Muscle of arm (tissue), 1 donor: ENCODE measurements at regions not wholly inside any gene's neighbourhood (a gene's known extent, or its start where the extent isn't known, plus 50 kb on each side); places are given as distances from the start of the nearest gene placed in this dataset.

Experiments
- DNase-seq: peaks from one replicate; pipeline ENCODE4 v3.0.0-alpha.2; 2013

DNA sequence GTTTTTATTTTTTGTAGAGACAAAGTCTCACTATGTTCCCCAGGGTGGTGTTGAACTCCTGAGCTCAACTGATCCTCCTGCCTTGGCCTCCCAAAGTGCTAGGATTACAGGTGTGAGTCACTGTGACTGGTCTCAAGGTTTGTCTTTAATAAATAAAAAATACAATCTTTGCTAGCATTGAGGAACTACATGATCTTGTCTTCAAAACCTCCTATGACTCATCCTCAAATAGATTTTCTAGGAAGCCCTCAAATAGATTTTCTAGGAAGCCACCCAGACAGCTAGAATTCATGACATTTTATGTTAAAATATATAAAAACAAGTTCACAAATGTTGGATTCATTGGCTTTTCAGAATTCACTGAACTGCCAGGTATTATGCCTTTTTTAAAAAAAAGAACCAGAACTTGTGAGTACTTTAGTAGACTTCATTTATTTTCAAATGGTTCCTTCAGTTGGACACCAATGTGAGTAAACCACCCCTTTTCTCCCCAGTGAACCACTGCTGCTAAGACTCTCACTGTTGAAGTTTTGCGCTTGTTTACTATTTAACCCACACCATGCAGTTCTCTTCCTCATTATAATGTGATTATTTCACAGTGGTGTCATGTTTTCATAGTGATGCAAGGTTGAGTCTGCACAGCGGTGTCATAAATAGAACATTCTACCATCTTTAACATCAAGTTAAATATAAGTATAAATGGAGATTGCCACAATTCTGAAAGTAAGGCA is 303.9 kb downstream of the CASP12 start:
- no peak for DNase-seq

GRCh38 chr11:104588970-104589369 is 309.3 kb downstream of the CASP12 start:
- no peak for DNase-seq

DNA sequence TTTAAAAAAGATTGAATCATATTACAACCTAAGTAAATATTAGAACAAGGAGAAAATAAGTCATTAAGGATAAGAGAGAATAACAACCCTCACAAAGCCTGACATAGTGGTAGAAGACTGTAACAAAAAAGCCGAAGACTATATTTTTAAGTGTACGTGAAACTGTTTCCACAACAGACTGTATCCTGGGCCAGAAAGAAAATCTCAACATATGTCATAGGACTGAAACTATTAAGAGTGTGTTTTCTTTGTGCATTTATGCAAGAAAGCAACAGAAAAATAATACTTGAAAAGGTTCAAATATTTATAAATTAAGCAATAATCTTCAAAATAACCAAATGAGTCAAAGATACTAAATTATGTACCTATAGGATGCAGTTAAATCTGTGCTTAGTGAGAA is 309.8 kb downstream of the CASP12 start:
- no peak for DNase-seq

- no peak for DNase-seq
These were observed 313.4 kb downstream of the CASP12 start for GRCh38 chr11:104584823-104585222.

DNA sequence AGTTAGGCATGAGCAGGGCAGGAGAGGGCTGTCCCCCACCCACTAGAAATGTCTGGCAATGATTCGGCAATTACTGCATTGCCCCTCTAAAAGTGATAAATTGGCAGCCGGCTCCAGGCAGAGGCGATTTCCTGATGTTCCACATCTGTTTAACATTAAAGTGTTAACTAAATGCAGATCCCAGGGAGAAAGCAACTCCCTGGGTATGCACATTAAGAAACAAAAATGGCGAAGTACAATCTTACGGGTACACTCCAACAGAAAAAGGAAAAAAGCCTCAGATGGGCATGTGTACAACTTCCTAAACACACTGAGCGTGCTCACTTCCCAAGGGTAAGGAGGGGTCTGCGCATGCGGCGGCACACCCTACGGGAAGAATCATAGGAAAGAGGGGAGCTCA is 314.4 kb downstream of the CASP12 start:
- no peak for DNase-seq

DNA sequence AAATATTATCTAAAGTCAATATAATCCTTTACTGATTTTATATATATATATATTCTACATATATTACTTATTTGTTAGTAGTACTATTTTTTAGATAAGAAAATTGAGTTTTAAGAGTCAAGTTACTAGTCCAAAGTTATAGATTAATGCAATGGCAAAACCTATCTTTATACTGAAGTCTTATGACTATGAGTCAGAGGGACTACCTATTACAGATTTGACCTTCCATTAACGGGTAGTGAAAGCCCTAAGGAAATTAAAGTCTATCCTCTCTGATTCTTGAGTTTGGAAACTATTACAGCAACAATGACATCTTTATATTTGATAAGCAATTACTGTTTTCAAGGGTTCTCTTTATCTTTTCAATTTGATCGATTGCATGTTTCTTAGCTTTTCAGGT is 315.8 kb downstream of the CASP12 start:
- no peak for DNase-seq

DNA sequence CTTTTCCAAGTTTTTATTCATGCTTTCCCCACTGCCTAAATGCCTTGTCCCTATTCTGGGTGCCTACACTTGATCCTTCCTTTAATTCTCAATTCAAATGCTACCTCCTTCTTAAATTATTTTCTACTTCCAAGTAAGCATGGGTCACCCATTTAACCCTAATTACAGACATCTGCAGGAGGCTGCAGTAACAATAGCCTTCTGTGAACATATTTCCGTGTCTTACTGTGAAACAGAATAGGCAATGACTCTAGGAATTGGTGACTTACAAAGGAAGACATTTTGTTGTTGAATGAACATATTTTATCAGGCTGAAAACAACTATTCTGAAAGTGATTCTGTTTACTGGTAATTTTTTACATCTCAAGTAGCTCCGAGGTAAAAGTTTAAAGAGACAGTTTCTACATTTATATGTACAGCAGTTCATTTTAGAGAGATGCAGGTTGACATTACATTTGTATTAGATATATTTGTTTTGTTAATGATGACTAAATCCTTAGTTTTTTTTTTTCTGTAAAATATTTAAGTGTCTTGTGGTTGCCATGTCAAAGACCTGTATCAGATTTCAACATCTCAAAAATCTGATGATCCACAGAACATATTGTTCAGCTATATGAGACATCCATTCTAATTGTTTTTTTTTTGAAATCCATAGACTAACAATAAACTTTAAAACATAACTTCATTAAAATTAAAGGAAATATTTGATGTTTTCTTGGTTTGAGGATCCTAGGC is 316.8 kb downstream of the CASP12 start:
- no peak for DNase-seq

DNA sequence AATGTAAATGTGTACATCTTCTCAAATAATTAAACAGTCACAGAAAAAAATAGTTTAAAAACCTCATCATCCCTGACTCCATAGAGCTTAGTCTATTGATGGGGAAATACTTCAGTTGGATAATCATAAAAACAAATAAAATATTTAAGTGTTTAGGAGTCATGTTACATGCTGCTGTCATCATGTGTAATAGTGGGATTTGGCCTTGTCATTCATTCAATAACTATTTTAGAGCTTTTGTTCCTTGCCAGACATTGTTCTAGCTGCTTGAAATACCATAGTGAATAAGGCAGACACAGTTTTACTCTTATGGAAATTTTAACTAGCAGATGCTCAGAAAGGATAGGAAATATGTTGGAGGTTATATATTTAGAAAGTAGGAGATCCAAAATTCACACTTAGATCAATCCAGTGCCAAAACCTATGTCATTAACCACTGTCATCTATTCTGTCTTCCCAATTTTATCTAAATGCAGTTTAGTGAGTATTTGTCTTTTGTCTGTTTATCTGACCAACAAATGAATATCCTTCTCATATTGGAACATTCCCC is 324.7 kb downstream of the CASP12 start:
- DNase-seq: no peak

GRCh38 chr11:104572279-104572678 is 326.0 kb downstream of the CASP12 start:
- DNase-seq: no peak

GRCh38 chr11:104570078-104570701 is 328.1 kb downstream of the CASP12 start:
- no peak for DNase-seq

DNA sequence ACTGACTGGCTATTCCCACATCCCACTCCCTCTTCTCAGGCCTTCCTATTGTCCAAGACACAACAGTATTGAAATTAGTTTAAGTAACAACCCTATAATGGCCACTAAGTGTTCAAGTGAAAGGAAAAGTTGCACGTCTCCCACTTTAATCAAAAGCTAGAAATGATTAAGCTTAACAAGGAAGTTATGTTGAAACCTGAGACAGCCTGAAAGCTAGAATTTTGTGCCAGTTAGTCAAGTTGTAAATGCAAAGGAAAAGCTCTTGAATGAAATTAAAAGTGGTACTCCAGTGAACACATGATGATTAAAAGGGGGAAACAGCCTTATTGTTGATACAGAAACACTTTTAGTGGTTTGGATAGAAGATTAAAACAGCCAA is 332.7 kb downstream of the CASP12 start:
- DNase-seq: no peak

DNA sequence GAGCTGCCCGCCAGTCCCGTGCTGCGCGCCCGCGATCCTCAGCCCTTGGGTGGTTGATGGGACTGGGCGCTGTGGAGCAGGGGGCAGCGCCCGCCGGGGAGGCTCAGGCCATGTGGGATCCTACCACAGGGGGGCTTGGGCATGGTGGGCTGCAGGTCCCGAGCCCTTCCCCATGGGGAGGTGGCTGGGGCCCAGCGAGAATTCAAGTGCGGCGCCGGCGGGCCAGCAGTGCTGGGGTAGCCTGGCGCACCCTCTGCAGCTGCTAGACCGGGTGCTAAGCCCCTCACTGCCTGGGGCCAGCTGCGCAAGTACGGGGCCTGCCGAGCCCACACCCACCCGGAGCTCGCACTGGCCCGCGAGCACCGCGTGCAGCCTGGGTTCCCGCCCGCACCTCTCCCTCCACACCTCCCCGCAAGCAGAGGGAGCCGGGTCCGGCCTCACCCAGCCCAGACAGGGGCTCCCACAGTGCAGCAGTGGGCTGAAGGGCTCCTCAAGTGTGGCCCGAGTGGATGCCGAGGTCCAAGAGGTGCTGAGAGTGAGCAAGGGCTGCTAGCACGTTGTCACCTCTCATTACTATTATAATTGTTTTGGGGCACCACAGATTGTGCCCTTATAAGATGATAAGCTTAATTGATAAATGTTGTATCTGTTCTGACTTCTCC is 333.2 kb downstream of the CASP12 start:
- DNase-seq: no peak

GRCh38 chr11:104556606-104557301 is 341.5 kb downstream of the CASP12 start:
- DNase-seq: no peak

- no peak for DNase-seq
These were observed 349.2 kb downstream of the CASP12 start for GRCh38 chr11:104549019-104549418.

- no peak for DNase-seq
These were observed 350.1 kb downstream of the CASP12 start for GRCh38 chr11:104547996-104548661.

- no peak for DNase-seq
These were observed 351.8 kb downstream of the CASP12 start for GRCh38 chr11:104546501-104546900.

DNA sequence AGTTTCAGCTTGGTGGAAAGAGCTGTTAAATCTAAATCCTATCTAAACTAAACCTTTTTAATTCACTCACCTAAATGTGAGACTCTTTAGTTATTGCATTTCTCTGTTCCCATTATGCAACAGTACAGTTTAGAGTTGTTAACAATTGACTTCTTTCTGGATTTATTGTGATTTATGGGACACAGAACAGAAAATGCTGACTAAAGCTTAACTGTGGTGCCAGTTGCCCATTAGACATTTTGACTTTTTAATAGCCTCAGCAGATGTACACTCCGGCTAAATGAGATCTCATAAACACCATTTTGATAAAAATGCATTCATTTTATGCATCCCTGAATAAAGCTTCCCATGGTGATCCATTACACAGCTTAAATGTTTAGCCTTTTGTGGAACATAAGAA is 356.6 kb downstream of the CASP12 start:
- no peak for DNase-seq

DNA sequence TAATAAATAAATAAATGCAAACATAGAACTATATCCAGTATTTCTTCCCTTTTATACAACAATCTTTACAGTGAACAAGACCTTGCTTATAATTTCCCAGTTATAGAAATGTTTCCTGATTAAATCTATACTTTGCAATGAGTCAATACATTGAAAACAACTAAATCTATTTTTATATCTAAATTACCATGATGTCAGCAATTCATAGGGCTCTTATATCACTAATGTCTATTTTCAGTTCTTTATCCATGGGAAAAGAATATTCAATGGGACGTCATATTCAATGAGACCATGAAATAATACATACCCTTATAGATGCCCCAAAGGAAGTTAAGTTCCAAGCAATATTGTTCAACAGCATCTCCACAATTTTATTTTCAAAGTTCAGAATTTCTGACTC is 359.9 kb downstream of the CASP12 start:
- DNase-seq: no peak

DNA sequence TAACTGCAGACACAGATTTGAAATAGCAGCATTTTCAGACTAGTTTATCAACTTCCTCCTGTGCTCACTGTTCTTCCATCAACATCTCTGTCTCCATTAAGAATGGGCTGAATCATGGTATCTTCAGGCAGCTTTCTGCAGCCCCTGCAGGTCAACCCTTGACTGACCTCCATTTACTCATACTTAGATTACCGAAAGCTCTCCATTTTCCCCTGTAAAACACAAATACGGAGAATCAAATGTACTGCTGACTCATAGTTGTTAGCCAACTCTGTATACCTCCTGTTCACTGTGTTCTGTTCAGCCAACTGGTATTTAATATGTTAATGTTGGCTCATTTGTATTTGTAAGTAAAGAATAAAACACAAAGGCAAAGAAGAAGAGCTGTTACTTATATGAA is 364.0 kb downstream of the CASP12 start:
- DNase-seq: no peak

DNA sequence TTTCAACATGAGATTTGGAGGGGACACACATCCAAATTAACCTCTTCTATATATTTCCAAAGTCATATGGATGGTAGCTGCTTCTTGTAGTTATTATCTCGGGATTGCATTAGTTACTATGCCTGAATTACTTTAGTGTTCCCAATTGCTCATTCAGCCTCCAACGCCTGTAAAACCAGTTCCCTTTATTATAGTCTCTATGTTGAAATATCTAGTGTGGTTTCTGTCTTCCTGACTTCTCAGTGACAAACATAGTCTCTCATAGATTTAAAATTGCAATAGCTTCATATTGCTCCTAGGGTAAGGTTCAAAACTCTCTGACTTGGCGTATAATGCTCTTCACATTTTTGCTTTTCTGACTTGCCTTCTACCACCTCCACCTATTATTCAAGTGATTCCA is 366.4 kb downstream of the CASP12 start:
- DNase-seq: no peak

- DNase-seq: no peak
These were observed 367.1 kb upstream of the PDGFD start for GRCh38 chr11:104531075-104531474.
